Gastroesophageal sphincter (tissue), 4 donors: ENCODE measurements at regions not wholly inside any gene's neighbourhood (a gene's known extent, or its start where the extent isn't known, plus 50 kb on each side); places are given as distances from the start of the nearest gene placed in this dataset.

ENCODE experiments used
- ATAC-seq: fragments of 150-250 bp; one replicate; pipeline ENCODE4 v1.9.1; 2016; ENCODE audit warnings: mild to moderate bottlenecking, moderate library complexity
- H3K27ac ChIP-seq, 4 donors: fragments of 200-600 bp; sonication (generic) in 3 of 4; 1 replicate in 3 of 4; 2 replicates in 1 of 4; pipeline ENCODE4 v1.5.1; 2016 to 2019
- H3K27me3 ChIP-seq: fragments of 200-600 bp; sonication (generic); one replicate; pipeline ENCODE4 v1.5.1; 2019
- H3K36me3 ChIP-seq, 2 donors: fragments of 200-600 bp; sonication (generic); one replicate each; pipeline ENCODE4 v1.5.1; 2019; ENCODE audit warnings: control low read depth in 1 of 2
- H3K4me1 ChIP-seq, 3 donors: fragments of 200-600 bp; sonication (generic); 1 replicate in 2 of 3; 2 replicates in 1 of 3; pipeline ENCODE4 v1.5.1; 2016 to 2019; ENCODE audit warnings: control low read depth in 2 of 3
- H3K4me3 ChIP-seq, 2 donors: fragments of 200-600 bp; sonication (generic); one replicate each; pipeline ENCODE4 v1.5.1; 2019; ENCODE audit warnings: mild to moderate bottlenecking in 1 of 2, moderate library complexity in 1 of 2
- H3K9me3 ChIP-seq, 3 donors: fragments of 200-600 bp; sonication (generic); one replicate each; pipeline ENCODE4 v1.5.1; 2017 to 2019; ENCODE audit warnings: control low read depth in 2 of 3
- CTCF ChIP-seq, 4 experiments: fragments of 200-600 bp in 2 of 4; fragments of 450-650 bp in 2 of 4; sonication (generic) in 1 of 4; IDR thresholded peaks; one replicate each; pipeline ENCODE4 v1.5.1; 2017 to 2019; ENCODE audit warnings: antibody characterized with exemption in 4 of 4, mild to moderate bottlenecking in 2 of 4, moderate library complexity in 2 of 4
- EP300 ChIP-seq: sonication (generic); formaldehyde crosslinking; IDR thresholded peaks from one replicate; pipeline ENCODE4 v1.6.1; 2017; ENCODE audit warnings: antibody characterized with exemption, mild to moderate bottlenecking
- POLR2A ChIP-seq, 2 donors: fragments of 450-650 bp; IDR thresholded peaks; one replicate each; pipeline ENCODE4 v1.6.1; 2017; ENCODE audit warnings: antibody characterized with exemption in 2 of 2, mild to moderate bottlenecking in 2 of 2, moderate library complexity in 1 of 2
- POLR2AphosphoS5 ChIP-seq: sonication (generic); formaldehyde crosslinking; IDR thresholded peaks from one replicate; pipeline ENCODE4 v1.6.1; 2017; ENCODE audit warnings: antibody characterized with exemption
- WGBS, 2 donors: methylation state at CpG; one replicate each; pipeline ENCODE4 v1.1.5; 2018; ENCODE audit warnings: low coverage in 1 of 2; 5-methylcytosine and 5-hydroxymethylcytosine counted together

- Histone ChIP-seq H3K9me3 (no peaks in the 10 kb centered on the region), H3K4me3 (no peak overlapping the region), H3K36me3 (no peaks in the 10 kb centered on the region), H3K27ac (no peak overlapping the region), H3K27me3 (no peaks in the 10 kb centered on the region), H3K4me1 (no peaks in the 10 kb centered on the region)
- ATAC-seq: no peak
- 81% methylated on average over 2 of the region's 2 CpGs; no CpG with 5 or more reads in 1 of the 2 donors for WGBS, 2 donors
- no peak for TF ChIP-seq EP300
- no peak for TF ChIP-seq POLR2A (IDR thresholded peaks at IDR 0.05)
- TF ChIP-seq POLR2AphosphoS5: no peak
- no peak for TF ChIP-seq CTCF (IDR thresholded peaks at IDR 0.05)
Observed at GRCh38 chr15:94791008-94791407, 559.6 kb downstream of the MCTP2 start.

- H3K9me3 ChIP-seq: no peaks in the 10 kb centered on the region
- no peaks in the 10 kb centered on the region for H3K4me1 ChIP-seq
- 88% methylated on average over 2 of the region's 2 CpGs; no CpG with 5 or more reads in 1 of the 2 donors for WGBS, 2 donors
- H3K36me3 ChIP-seq: no peaks in the 10 kb centered on the region
- H3K27me3 ChIP-seq: no peaks in the 10 kb centered on the region
- H3K4me3 ChIP-seq: no peak overlapping the region
- H3K27ac ChIP-seq: no peak overlapping the region
- no peak for ATAC-seq
- TF ChIP-seq POLR2AphosphoS5: no peak
- no peak for TF ChIP-seq CTCF (IDR thresholded peaks at IDR 0.05)
- TF ChIP-seq POLR2A (IDR thresholded peaks at IDR 0.05): no peak
- TF ChIP-seq EP300: no peak
Observed at GRCh38 chr15:94791510-94791909, 560.1 kb downstream of the MCTP2 start.

- no peak for ATAC-seq
- Histone ChIP-seq H3K9me3 (peaks cover 0 to 2% (median 0%) of the 10 kb centered on the region in 3 donors), H3K4me3 (no peak overlapping the region), H3K27ac (no peak overlapping the region), H3K36me3 (no peaks in the 10 kb centered on the region), H3K27me3 (no peaks in the 10 kb centered on the region), H3K4me1 (no peaks in the 10 kb centered on the region)
- 45 to 57% methylated on average over 2 of the region's 2 CpGs for WGBS, 2 donors
- TF ChIP-seq EP300: no peak
- no peak for TF ChIP-seq CTCF (IDR thresholded peaks at IDR 0.05)
- no peak for TF ChIP-seq POLR2A (IDR thresholded peaks at IDR 0.05)
- TF ChIP-seq POLR2AphosphoS5: no peak
Observed at GRCh38 chr15:94792196-94792595, 560.8 kb downstream of the MCTP2 start.

- Histone ChIP-seq H3K9me3 (peaks cover 0 to 8% (median 0%) of the 10 kb centered on the region in 3 donors), H3K36me3 (no peaks in the 10 kb centered on the region), H3K27me3 (no peaks in the 10 kb centered on the region), H3K27ac (no peak overlapping the region), H3K4me1 (no peaks in the 10 kb centered on the region), H3K4me3 (no peak overlapping the region)
- WGBS, 2 donors: 63 to 77% methylated on average over 3 of the region's 3 CpGs
- TF ChIP-seq POLR2A (IDR thresholded peaks at IDR 0.05): no peak
- TF ChIP-seq POLR2AphosphoS5: no peak
- no peak for TF ChIP-seq EP300
- TF ChIP-seq CTCF (IDR thresholded peaks at IDR 0.05): no peak
- no peak for ATAC-seq
Observed at GRCh38 chr15:94793207-94793606, 561.8 kb downstream of the MCTP2 start.

GRCh38 chr15:94793641-94794040, 562.3 kb downstream of the MCTP2 start:
- H3K27me3 ChIP-seq: no peaks in the 10 kb centered on the region
- no peak for ATAC-seq
- peaks cover 0 to 8% (median 0%) of the 10 kb centered on the region in 3 donors for H3K9me3 ChIP-seq
- H3K4me3 ChIP-seq: no peak overlapping the region
- no peaks in the 10 kb centered on the region for H3K36me3 ChIP-seq
- TF ChIP-seq EP300 (no peak), CTCF (IDR thresholded peaks at IDR 0.05) (no peak), POLR2AphosphoS5 (no peak), POLR2A (IDR thresholded peaks at IDR 0.05) (no peak)
- H3K4me1 ChIP-seq: no peaks in the 10 kb centered on the region
- no peak overlapping the region for H3K27ac ChIP-seq
- 28 to 55% methylated on average over 2 to 7 of the region's 7 CpGs for WGBS, 2 donors
